Skin epidermis (tissue), 12 donors: ENCODE measurements at regions not wholly inside any gene's neighbourhood (a gene's known extent, or its start where the extent isn't known, plus 50 kb on each side); places are given as distances from the start of the nearest gene placed in this dataset.
"Not testable (repeated sequence)": the region's sequence is repeated elsewhere in the genome, so short reads cannot be mapped to it uniquely, and the experiment has no call there.

Experiments used
- H3K27ac ChIP-seq, 21 experiments: fragments of 200-600 bp; sonication (generic) in 11 of 21; one replicate each; pipeline ENCODE4 v1.5.0; 2020; ENCODE audit warnings: mild to moderate bottlenecking in 3 of 21, inconsistent platforms in 2 of 21, moderate library complexity in 2 of 21
- H3K4me3 ChIP-seq, 7 experiments: fragments of 200-600 bp; sonication (generic) in 2 of 7; one replicate each; pipeline ENCODE4 v1.5.0; 2020; ENCODE audit warnings: inconsistent platforms in 2 of 7, mild to moderate bottlenecking in 2 of 7, moderate library complexity in 1 of 7

GRCh38 chr12:124384299-124384894 lies 89.5 kb downstream of the RFLNA start:
- Histone ChIP-seq H3K4me3 (no peak overlapping the region), H3K27ac (peak overlapping the region in 5 of 21 experiments; percentile 15 to 74 (median 44))

- H3K27ac ChIP-seq = peak overlapping the region in 3 of 21 experiments; percentile 54 to 77 (median 74)
- H3K4me3 ChIP-seq = no peak overlapping the region
These were observed 88.1 kb downstream of the RFLNA start for GRCh38 chr12:124383028-124383427.

- H3K4me3 ChIP-seq = no peak overlapping the region
- H3K27ac ChIP-seq = peak overlapping the region in 19 of 21 experiments; percentile 14 to 82 (median 73)
These were observed 86.8 kb downstream of the RFLNA start for GRCh38 chr12:124381456-124382296.

GRCh38 chr12:124380796-124381455 lies 86.0 kb downstream of the RFLNA start:
- peak overlapping the region in 19 of 21 experiments; percentile 38 to 83 (median 74) for H3K27ac ChIP-seq

GRCh38 chr12:124379938-124380754 lies 85.3 kb downstream of the RFLNA start:
- H3K4me3 ChIP-seq = no peak overlapping the region

More at GRCh38 chr12:124380796-124381455, 86.0 kb downstream of the RFLNA start:
- no peak overlapping the region for H3K4me3 ChIP-seq

GRCh38 chr12:124379379-124379937 lies 84.6 kb downstream of the RFLNA start:
- Histone ChIP-seq H3K27ac (peak overlapping the region in 19 of 21 experiments; percentile 31 to 83 (median 74)), H3K4me3 (no peak overlapping the region)

More at GRCh38 chr12:124379938-124380754, 85.3 kb downstream of the RFLNA start:
- H3K27ac ChIP-seq = peak overlapping the region in 20 of 21 experiments; percentile 31 to 83 (median 74)

GRCh38 chr12:124378926-124379325 lies 84.0 kb downstream of the RFLNA start:
- Histone ChIP-seq H3K4me3 (no peak overlapping the region), H3K27ac (peak overlapping the region in 12 of 21 experiments; percentile 70 to 83 (median 76))

GRCh38 chr12:124377981-124378509 lies 83.2 kb downstream of the RFLNA start:
- Histone ChIP-seq H3K27ac (peak overlapping the region in 1 of 21 experiments; percentile 83), H3K4me3 (no peak overlapping the region)

GRCh38 chr12:124376435-124376834 lies 81.5 kb downstream of the RFLNA start:
- Histone ChIP-seq H3K27ac (peak overlapping the region in 2 of 21 experiments; percentile 22 to 38), H3K4me3 (no peak overlapping the region)

- Histone ChIP-seq H3K27ac (peak overlapping the region in 1 of 21 experiments; percentile 44), H3K4me3 (no peak overlapping the region)
These were observed 80.9 kb downstream of the RFLNA start for GRCh38 chr12:124375789-124376175.

- Histone ChIP-seq H3K27ac (no peak overlapping the region), H3K4me3 (no peak overlapping the region)
These were observed 80.4 kb downstream of the RFLNA start for GRCh38 chr12:124375141-124375788.

- Histone ChIP-seq H3K4me3 (no peak overlapping the region), H3K27ac (no peak overlapping the region)
These were observed 79.7 kb downstream of the RFLNA start for GRCh38 chr12:124374567-124374966.

GRCh38 chr12:124374147-124374546 lies 79.3 kb downstream of the RFLNA start:
- Histone ChIP-seq H3K27ac (no peak overlapping the region), H3K4me3 (no peak overlapping the region)

GRCh38 chr12:124373701-124374100 lies 78.8 kb downstream of the RFLNA start:
- not testable (repeated sequence) for H3K4me3 ChIP-seq, H3K27ac ChIP-seq

- H3K4me3 ChIP-seq = no peak overlapping the region
- peak overlapping the region in 1 of 21 experiments; percentile 89 for H3K27ac ChIP-seq
These were observed 77.9 kb downstream of the RFLNA start for GRCh38 chr12:124372831-124373230.

- Histone ChIP-seq H3K4me3 (no peak overlapping the region), H3K27ac (peak overlapping the region in 1 of 21 experiments; percentile 89)
These were observed 77.2 kb downstream of the RFLNA start for GRCh38 chr12:124371970-124372555.

GRCh38 chr12:124371366-124371765 lies 76.5 kb downstream of the RFLNA start:
- peak overlapping the region in 6 of 21 experiments; percentile 47 to 89 (median 78) for H3K27ac ChIP-seq
- no peak overlapping the region for H3K4me3 ChIP-seq

- Histone ChIP-seq H3K27ac (peak overlapping the region in 9 of 21 experiments; percentile 26 to 89 (median 79)), H3K4me3 (no peak overlapping the region)
These were observed 76.0 kb downstream of the RFLNA start for GRCh38 chr12:124370851-124371250.
